ENCODE measurements at regions not wholly inside any gene's neighbourhood (a gene's known extent, or its start where the extent isn't known, plus 50 kb on each side); places are given as distances from the start of the nearest gene placed in this dataset.

DNA sequence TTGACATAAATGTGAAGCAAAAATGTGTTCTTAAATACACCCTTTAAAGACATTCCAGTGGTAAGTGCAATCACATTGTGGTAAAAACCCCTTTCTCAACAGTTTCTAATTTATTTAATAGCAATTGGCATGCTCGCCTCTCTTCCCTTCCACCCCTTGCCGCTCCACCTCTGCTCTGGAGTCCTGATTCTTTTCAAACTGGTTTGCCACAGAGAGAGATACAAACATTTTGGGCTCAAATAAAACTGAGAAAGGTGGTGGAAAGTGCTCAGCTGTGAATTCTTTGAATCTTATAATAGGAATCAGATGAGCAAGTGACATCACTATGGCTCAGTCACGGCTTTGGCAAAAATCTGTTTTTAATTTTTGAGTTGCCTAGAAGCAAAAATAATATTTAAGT lies 993.9 kb downstream of the GALC start:
- FAIRE-seq (no peak), DNase-seq (ENCODE audit: low read depth, low spot score) (no peak)
- dilution Hi-C loops (cut with MboI; ENCODE audit: extremely low pct_ligation_motif_present, low sequenced_read_pairs) (no loop called here), intact Hi-C loops (cut with micrococcal nuclease) (no loop called here)
- Histone ChIP-seq H3K9ac (replicated peaks; ENCODE audit: extremely low read depth, insufficient read depth, low read length) (no peak overlapping the region), H4K20me1 (replicated peaks; ENCODE audit: control insufficient read depth, extremely low read depth, insufficient read depth, low read length) (no peaks in the 10 kb centered on the region), H2AFZ (ENCODE audit: low read depth, low read length) (no peak overlapping the region), H3K27ac (ENCODE audit: insufficient read depth, low read depth, low read length) (no peak overlapping the region), H3K9me1 (replicated peaks; ENCODE audit: control insufficient read depth, extremely low read depth, insufficient read depth, low read length) (no peaks in the 10 kb centered on the region), H3K4me2 (ENCODE audit: insufficient read depth, low read length) (no peak overlapping the region), H3K4me3 (replicated peaks in 1 of 3; ENCODE audit: insufficient read depth in 1 of 3, low read depth in 1 of 3, low read length in 3 of 3) (no peak overlapping the region), H3K36me3 (ENCODE audit: control insufficient read depth in 2 of 2, extremely low read depth in 1 of 2, insufficient read depth in 2 of 2, low read length in 2 of 2) (no peaks in the 10 kb centered on the region), H3K27me3 (ENCODE audit: control insufficient read depth in 2 of 2, insufficient read depth in 2 of 2, low read length in 2 of 2) (no peaks in the 10 kb centered on the region), H3K4me1 (ENCODE audit: control insufficient read depth, extremely low read depth, insufficient read depth, low read length) (no peaks in the 10 kb centered on the region), H3K79me2 (ENCODE audit: control insufficient read depth, insufficient read depth, low read length) (no peaks in the 10 kb centered on the region), H3K9me3 (replicated peaks; ENCODE audit: control insufficient read depth, insufficient read depth, low read length) (peaks cover 6% of the 10 kb centered on the region)
- ChIA-PET CTCF (no interaction called here), POLR2A (no interaction called here)
- BruUV-seq (replicated peaks) = no TSS peak
- TF ChIP-seq MYC (IDR thresholded peaks at IDR 0.05; ENCODE audit: low read depth, low read length) (no peak), POLR2AphosphoS5 (IDR thresholded peaks at IDR 0.05; ENCODE audit: insufficient read depth, low read depth, low read length) (no peak), POLR2A (IDR thresholded peaks at IDR 0.05; ENCODE audit: low read depth, low read length) (no peak), JUN (IDR thresholded peaks at IDR 0.05; ENCODE audit: borderline replicate concordance, insufficient read depth, insufficient read length, low read depth) (no peak), GATA2 (IDR thresholded peaks at IDR 0.05; ENCODE audit: insufficient read depth, insufficient read length, low read depth, low read length) (no peak), FOS (IDR thresholded peaks at IDR 0.05; ENCODE audit: borderline replicate concordance, insufficient read depth, low read length) (no peak), EZH2 (IDR thresholded peaks at IDR 0.05; ENCODE audit: borderline replicate concordance, low read depth, low read length, severe bottlenecking) (no peak)
- TF ChIP-seq, protein P1, sequence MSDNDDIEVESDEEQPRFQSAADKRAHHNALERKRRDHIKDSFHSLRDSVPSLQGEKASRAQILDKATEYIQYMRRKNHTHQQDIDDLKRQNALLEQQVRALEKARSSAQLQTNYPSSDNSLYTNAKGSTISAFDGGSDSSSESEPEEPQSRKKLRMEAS (IDR thresholded peaks at IDR 0.05; ENCODE audit: insufficient read depth, insufficient read length) = no peak
- TF ChIP-seq, protein P2, sequence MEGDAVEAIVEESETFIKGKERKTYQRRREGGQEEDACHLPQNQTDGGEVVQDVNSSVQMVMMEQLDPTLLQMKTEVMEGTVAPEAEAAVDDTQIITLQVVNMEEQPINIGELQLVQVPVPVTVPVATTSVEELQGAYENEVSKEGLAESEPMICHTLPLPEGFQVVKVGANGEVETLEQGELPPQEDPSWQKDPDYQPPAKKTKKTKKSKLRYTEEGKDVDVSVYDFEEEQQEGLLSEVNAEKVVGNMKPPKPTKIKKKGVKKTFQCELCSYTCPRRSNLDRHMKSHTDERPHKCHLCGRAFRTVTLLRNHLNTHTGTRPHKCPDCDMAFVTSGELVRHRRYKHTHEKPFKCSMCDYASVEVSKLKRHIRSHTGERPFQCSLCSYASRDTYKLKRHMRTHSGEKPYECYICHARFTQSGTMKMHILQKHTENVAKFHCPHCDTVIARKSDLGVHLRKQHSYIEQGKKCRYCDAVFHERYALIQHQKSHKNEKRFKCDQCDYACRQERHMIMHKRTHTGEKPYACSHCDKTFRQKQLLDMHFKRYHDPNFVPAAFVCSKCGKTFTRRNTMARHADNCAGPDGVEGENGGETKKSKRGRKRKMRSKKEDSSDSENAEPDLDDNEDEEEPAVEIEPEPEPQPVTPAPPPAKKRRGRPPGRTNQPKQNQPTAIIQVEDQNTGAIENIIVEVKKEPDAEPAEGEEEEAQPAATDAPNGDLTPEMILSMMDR (IDR thresholded peaks at IDR 0.05; ENCODE audit: extremely low read depth in 1 of 2, insufficient read depth in 1 of 2, low read depth in 1 of 2, low read length in 2 of 2) = no peak
